BJ (cell line): ENCODE measurements at regions not wholly inside any gene's neighbourhood (a gene's known extent, or its start where the extent isn't known, plus 50 kb on each side); places are given as distances from the start of the nearest gene placed in this dataset.

Experiments
- CTCF ChIA-PET: fragments of 350-600 bp; formaldehyde crosslinking; extraction: SDS; loops from one replicate; lab custom pipeline; 2021; ENCODE audit warnings: antibody characterized with exemption, inconsistent platforms; lab: Yijun Ruan, JAX
- POLR2A ChIA-PET: fragments of 300-600 bp; sonication (Branson Sonifier 250); formaldehyde crosslinking; extraction: SDS; loops from one replicate; lab custom pipeline; 2021; ENCODE audit warnings: antibody characterized with exemption; lab: Charles Lee
- DNase-seq: peaks from one replicate; pipeline ENCODE4 v3.0.0-alpha.2; 2011; ENCODE audit warnings: low read depth
- H3K27me3 ChIP-seq: 2 replicates; pipeline ENCODE4 v1.6.0; 2011; ENCODE audit warnings: low read length; ENCODE audit not compliant: control insufficient read depth, insufficient read depth
- H3K36me3 ChIP-seq: 2 replicates; pipeline ENCODE4 v1.5.1; 2011; ENCODE audit warnings: low read length; ENCODE audit not compliant: control insufficient read depth, insufficient read depth
- H3K4me3 ChIP-seq: 2 replicates; pipeline ENCODE4 v1.5.1; 2011; ENCODE audit warnings: low read depth, mild to moderate bottlenecking, control low read depth, low read length
- CTCF ChIP-seq: IDR thresholded peaks from 2 replicates; pipeline ENCODE4 v1.5.1; 2011; ENCODE audit warnings: low read depth, mild to moderate bottlenecking, control low read depth, inconsistent platforms, low read length, moderate library complexity; ENCODE audit not compliant: insufficient read depth

GRCh38 chr5:174649391-174649790 is 75.0 kb upstream of the MSX2 start:
- no peak for TF ChIP-seq CTCF

GRCh38 chr5:174654442-174654841 is 69.9 kb upstream of the MSX2 start:
- H3K36me3 ChIP-seq, result no peaks in the 10 kb centered on the region
- no peaks in the 10 kb centered on the region for H3K27me3 ChIP-seq
- no peak overlapping the region for H3K4me3 ChIP-seq
- DNase-seq, result no peak
- CTCF ChIA-PET, result no interaction called here
- no peak for TF ChIP-seq CTCF
- POLR2A ChIA-PET, result no interaction called here

More at GRCh38 chr5:174649391-174649790, 75.0 kb upstream of the MSX2 start:
- Histone ChIP-seq H3K36me3 (no peaks in the 10 kb centered on the region), H3K4me3 (no peak overlapping the region), H3K27me3 (no peaks in the 10 kb centered on the region)
- ChIA-PET CTCF (no interaction called here), POLR2A (no interaction called here)
- DNase-seq, result no peak

GRCh38 chr5:174655351-174655750 is 69.0 kb upstream of the MSX2 start:
- no peak for TF ChIP-seq CTCF
- ChIA-PET POLR2A (no interaction called here), CTCF (no interaction called here)
- Histone ChIP-seq H3K27me3 (no peaks in the 10 kb centered on the region), H3K36me3 (no peaks in the 10 kb centered on the region), H3K4me3 (no peak overlapping the region)
- DNase-seq, result no peak

- no peak overlapping the region for H3K4me3 ChIP-seq
- ChIA-PET CTCF (no interaction called here), POLR2A (interaction anchor here (0.7 kb wide), 1 partner anchor 113 kb away, joined by 7 read pairs; no protein-coding TSS in a partner anchor)
- no peak for TF ChIP-seq CTCF
- DNase-seq, result no peak
- no peaks in the 10 kb centered on the region for H3K27me3 ChIP-seq
- H3K36me3 ChIP-seq, result no peaks in the 10 kb centered on the region
Observed at GRCh38 chr5:174664180-174664850, 60.1 kb upstream of the MSX2 start.

GRCh38 chr5:174665347-174665746 is 59.0 kb upstream of the MSX2 start:
- no peak for DNase-seq
- no peaks in the 10 kb centered on the region for H3K27me3 ChIP-seq
- no peaks in the 10 kb centered on the region for H3K36me3 ChIP-seq
- ChIA-PET CTCF (no interaction called here), POLR2A (no interaction called here)
- H3K4me3 ChIP-seq, result no peak overlapping the region
- no peak for TF ChIP-seq CTCF
